SK-N-SH (cell line): ENCODE measurements at regions not wholly inside any gene's neighbourhood (a gene's known extent, or its start where the extent isn't known, plus 50 kb on each side); places are given as distances from the start of the nearest gene placed in this dataset.

Experiments used
- EP300 ChIP-seq, 2 experiments: IDR thresholded peaks; 2 replicates each; pipeline versions ENCODE4 v1.4.0 to v1.6.1; 2012; ENCODE audit warnings: borderline replicate concordance in 1 of 2, low read depth in 1 of 2, low read length in 1 of 2
- FOSL2 ChIP-seq: IDR thresholded peaks from 2 replicates; pipeline ENCODE4 v1.4.0; 2012; ENCODE audit warnings: low read depth, mild to moderate bottlenecking, moderate library complexity, borderline replicate concordance
- GABPA ChIP-seq: IDR thresholded peaks from 2 replicates; pipeline ENCODE4 v1.4.0; 2012; ENCODE audit warnings: low read depth, mild to moderate bottlenecking
- MEF2A ChIP-seq: IDR thresholded peaks from 2 replicates; pipeline ENCODE4 v1.4.0; 2012; ENCODE audit warnings: low read depth, borderline replicate concordance
- RAD21 ChIP-seq: IDR thresholded peaks from 2 replicates; pipeline ENCODE4 v1.6.1; 2012; ENCODE audit warnings: mild to moderate bottlenecking, low read length
- SIN3A ChIP-seq: IDR thresholded peaks from 2 replicates; pipeline ENCODE4 v1.6.1; 2012; ENCODE audit warnings: low read depth, mild to moderate bottlenecking, low read length, moderate library complexity, borderline replicate concordance
- TAF1 ChIP-seq: IDR thresholded peaks from 2 replicates; pipeline ENCODE4 v1.6.1; 2012; ENCODE audit warnings: low read depth, mild to moderate bottlenecking, low read length, moderate library complexity, borderline replicate concordance
- TEAD4 ChIP-seq: IDR thresholded peaks from 2 replicates; pipeline ENCODE4 v1.4.0; 2012; ENCODE audit warnings: mild to moderate bottlenecking, borderline replicate concordance; ENCODE audit not compliant: insufficient read depth
- TF ChIP-seq, protein P1 (sequence below): fragments of 200-600 bp; sonication (generic); IDR thresholded peaks from 2 replicates; pipeline ENCODE4 v1.6.1; 2017; ENCODE audit warnings: antibody characterized with exemption, mild to moderate bottlenecking, moderate library complexity
- TF ChIP-seq, protein P2 (sequence below): IDR thresholded peaks from 2 replicates; pipeline ENCODE4 v1.4.0; 2012; ENCODE audit warnings: low read depth, borderline replicate concordance

GRCh38 chr13:90205911-90206310 lies 1141.6 kb upstream of the MIR17HG start:
- TF ChIP-seq, protein P1, sequence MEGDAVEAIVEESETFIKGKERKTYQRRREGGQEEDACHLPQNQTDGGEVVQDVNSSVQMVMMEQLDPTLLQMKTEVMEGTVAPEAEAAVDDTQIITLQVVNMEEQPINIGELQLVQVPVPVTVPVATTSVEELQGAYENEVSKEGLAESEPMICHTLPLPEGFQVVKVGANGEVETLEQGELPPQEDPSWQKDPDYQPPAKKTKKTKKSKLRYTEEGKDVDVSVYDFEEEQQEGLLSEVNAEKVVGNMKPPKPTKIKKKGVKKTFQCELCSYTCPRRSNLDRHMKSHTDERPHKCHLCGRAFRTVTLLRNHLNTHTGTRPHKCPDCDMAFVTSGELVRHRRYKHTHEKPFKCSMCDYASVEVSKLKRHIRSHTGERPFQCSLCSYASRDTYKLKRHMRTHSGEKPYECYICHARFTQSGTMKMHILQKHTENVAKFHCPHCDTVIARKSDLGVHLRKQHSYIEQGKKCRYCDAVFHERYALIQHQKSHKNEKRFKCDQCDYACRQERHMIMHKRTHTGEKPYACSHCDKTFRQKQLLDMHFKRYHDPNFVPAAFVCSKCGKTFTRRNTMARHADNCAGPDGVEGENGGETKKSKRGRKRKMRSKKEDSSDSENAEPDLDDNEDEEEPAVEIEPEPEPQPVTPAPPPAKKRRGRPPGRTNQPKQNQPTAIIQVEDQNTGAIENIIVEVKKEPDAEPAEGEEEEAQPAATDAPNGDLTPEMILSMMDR: no peak
- TF ChIP-seq MEF2A: no peak
- no peak for TF ChIP-seq TEAD4
- TF ChIP-seq TAF1: no peak
- no peak for TF ChIP-seq SIN3A
- no peak for TF ChIP-seq RAD21
- TF ChIP-seq, protein P2, sequence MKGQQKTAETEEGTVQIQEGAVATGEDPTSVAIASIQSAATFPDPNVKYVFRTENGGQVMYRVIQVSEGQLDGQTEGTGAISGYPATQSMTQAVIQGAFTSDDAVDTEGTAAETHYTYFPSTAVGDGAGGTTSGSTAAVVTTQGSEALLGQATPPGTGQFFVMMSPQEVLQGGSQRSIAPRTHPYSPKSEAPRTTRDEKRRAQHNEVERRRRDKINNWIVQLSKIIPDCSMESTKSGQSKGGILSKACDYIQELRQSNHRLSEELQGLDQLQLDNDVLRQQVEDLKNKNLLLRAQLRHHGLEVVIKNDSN: no peak
- TF ChIP-seq GABPA: no peak
- no peak for TF ChIP-seq EP300 (IDR thresholded peaks at IDR 0.05; ENCODE audit: borderline replicate concordance in 1 of 2, low read depth in 1 of 2, low read length in 1 of 2)
- TF ChIP-seq FOSL2: no peak
